Fibroblast of lung (primary cell): ENCODE measurements at regions not wholly inside any gene's neighbourhood (a gene's known extent, or its start where the extent isn't known, plus 50 kb on each side); places are given as distances from the start of the nearest gene placed in this dataset.

Source experiments
- CTCF ChIP-seq, 2 donors: IDR thresholded peaks in 1 of 2; conservative IDR thresholded peaks in 1 of 2; 1 replicate in 1 of 2; 2 replicates in 1 of 2; pipeline ENCODE4 v1.5.1; 2011 to 2012; ENCODE audit warnings: low read length in 2 of 2, control low read depth in 1 of 2, inconsistent platforms in 1 of 2, low read depth in 1 of 2, mild to moderate bottlenecking in 1 of 2
- EZH2 ChIP-seq: IDR thresholded peaks from 2 replicates; pipeline ENCODE4 v1.5.1; 2012; ENCODE audit warnings: low read length, control low read depth, mild to moderate bottlenecking; ENCODE audit errors: missing control alignments

GRCh38 chr6:81859884-81860283 is 107.4 kb upstream of the TENT5A start:
- no peak for TF ChIP-seq EZH2
- TF ChIP-seq CTCF (conservative IDR thresholded peaks at IDR 0.05 in 1 of 2, IDR thresholded peaks at IDR 0.05 in 1 of 2; ENCODE audit: low read depth in 1 of 2, low read length in 2 of 2), result no peak
